Calu3 (cell line): ENCODE measurements at regions not wholly inside any gene's neighbourhood (a gene's known extent, or its start where the extent isn't known, plus 50 kb on each side); places are given as distances from the start of the nearest gene placed in this dataset.

Experiments used
- BruUV-seq: library from RNA; stranded (reverse); fragments of 400-500 nt; replicated peaks from 2 replicates; lab custom pipeline; 2021; lab: Mats Ljungman, UMichigan
- CTCF ChIA-PET: fragments of 300-600 bp; sonication (Branson Sonifier 250); formaldehyde crosslinking; loops from one replicate; lab custom pipeline; 2022; ENCODE audit warnings: antibody characterized with exemption; lab: Charles Lee
- DNase-seq: peaks from one replicate; pipeline ENCODE4 v3.0.0; 2022
- H3K27ac Mint-ChIP-seq: one replicate; pipeline ENCODE4 v1.8.0; 2022; ENCODE audit warnings: mixed read lengths; ENCODE audit not compliant: unreplicated experiment
- H3K27me3 Mint-ChIP-seq: one replicate; pipeline ENCODE4 v1.8.0; 2022; ENCODE audit warnings: mixed read lengths; ENCODE audit not compliant: unreplicated experiment
- H3K36me3 Mint-ChIP-seq: one replicate; pipeline ENCODE4 v1.8.0; 2022; ENCODE audit warnings: mild to moderate bottlenecking, moderate library complexity, mixed read lengths; ENCODE audit not compliant: insufficient read depth, unreplicated experiment
- H3K4me1 Mint-ChIP-seq: one replicate; pipeline ENCODE4 v1.8.0; 2022; ENCODE audit warnings: mild to moderate bottlenecking, low read depth, mixed read lengths; ENCODE audit not compliant: unreplicated experiment
- H3K4me3 Mint-ChIP-seq: one replicate; pipeline ENCODE4 v1.8.0; 2022; ENCODE audit warnings: mild to moderate bottlenecking, low read depth, moderate library complexity, mixed read lengths; ENCODE audit not compliant: unreplicated experiment
- H3K9me3 Mint-ChIP-seq: one replicate; pipeline ENCODE4 v1.8.0; 2022; ENCODE audit warnings: low read depth, mixed read lengths; ENCODE audit not compliant: unreplicated experiment
- CTCF ChIP-seq: fragments of 200-600 bp; IDR thresholded peaks from one replicate; pipeline ENCODE4 v1.8.0; 2022; ENCODE audit warnings: antibody characterized with exemption; ENCODE audit not compliant: unreplicated experiment
- intact Hi-C: fragments of 100-400 bp; cut with micrococcal nuclease; formaldehyde crosslinking; loops from one replicate; pipeline ENCODE4 v1.10.0; 2022; ENCODE audit not compliant: unreplicated experiment

DNA sequence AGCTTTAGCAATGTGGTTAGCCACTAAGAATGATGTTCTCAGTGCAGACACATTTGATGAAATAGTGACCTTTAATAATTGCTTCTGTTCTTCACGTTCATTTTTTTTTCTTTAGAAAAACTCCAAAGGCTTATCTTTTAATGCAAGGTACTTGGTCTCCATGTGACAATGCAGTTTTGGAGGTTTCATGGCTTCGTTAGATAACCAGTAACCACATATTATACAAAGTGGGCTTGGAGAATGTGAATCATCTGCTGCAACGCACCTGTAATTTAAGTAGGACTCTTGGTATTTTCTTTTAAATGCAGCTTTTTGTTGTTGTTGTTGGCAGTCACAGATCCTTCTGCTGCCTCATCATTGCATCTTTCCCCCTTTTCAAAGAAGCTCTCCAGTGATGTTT, 1606.3 kb downstream of the SUCLG1 start:
- no peak overlapping the region for H3K4me3 Mint-ChIP-seq
- no peak overlapping the region for H3K27ac Mint-ChIP-seq
- H3K27me3 Mint-ChIP-seq = no peaks in the 10 kb centered on the region
- H3K36me3 Mint-ChIP-seq = no peaks in the 10 kb centered on the region
- no peak for DNase-seq
- intact Hi-C loops = no loop called here
- TF ChIP-seq CTCF = no peak
- no peaks in the 10 kb centered on the region for H3K4me1 Mint-ChIP-seq
- peaks cover 5% of the 10 kb centered on the region for H3K9me3 Mint-ChIP-seq
- CTCF ChIA-PET = no interaction called here
- BruUV-seq = no TSS peak

DNA sequence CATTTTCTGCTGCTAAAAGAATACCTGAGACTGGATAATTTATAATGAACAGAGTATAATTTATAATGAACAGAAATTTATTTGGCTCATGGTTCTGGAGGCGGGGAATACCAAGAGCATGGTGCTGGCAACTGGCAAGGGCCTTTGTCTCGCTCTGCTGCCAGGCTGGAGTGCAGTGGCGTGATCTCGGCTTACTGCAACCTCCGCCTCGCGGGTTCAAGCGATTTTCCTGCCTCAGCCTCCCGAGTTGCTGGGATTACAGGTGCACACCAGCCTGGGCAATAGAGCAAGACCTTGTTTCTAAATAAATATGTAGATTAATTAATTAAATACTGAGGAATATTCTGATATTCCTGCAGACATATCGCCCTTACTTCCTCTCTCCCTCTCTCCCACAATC, 1610.8 kb downstream of the SUCLG1 start:
- no peak overlapping the region for H3K4me3 Mint-ChIP-seq
- CTCF ChIA-PET = no interaction called here
- no peaks in the 10 kb centered on the region for H3K4me1 Mint-ChIP-seq
- TF ChIP-seq CTCF = no peak
- H3K27ac Mint-ChIP-seq = no peak overlapping the region
- intact Hi-C loops = no loop called here
- BruUV-seq = no TSS peak
- H3K36me3 Mint-ChIP-seq = no peaks in the 10 kb centered on the region
- DNase-seq = no peak
- H3K27me3 Mint-ChIP-seq = no peaks in the 10 kb centered on the region
- H3K9me3 Mint-ChIP-seq = peaks cover 12% of the 10 kb centered on the region

DNA sequence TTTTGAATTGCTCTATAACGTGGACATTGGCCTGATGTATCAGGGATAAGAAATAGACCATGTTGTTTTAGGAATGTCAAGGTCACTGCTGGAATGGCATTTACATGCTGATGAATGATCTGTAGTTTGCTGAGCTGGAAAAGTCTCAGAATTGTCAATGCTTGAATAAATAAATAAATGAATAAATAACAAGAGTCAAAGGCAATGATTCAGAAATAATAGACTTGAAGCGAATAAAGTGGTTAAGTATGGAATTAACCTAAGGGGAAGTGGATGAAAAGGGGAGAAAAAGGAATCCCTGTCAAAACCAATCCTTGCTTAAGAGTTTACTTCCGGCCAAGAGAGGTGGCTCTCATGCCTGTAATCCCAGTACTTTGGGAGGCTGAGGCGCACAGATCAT, 1620.0 kb downstream of the SUCLG1 start:
- Mint-ChIP-seq H3K27me3 (no peaks in the 10 kb centered on the region), H3K4me1 (no peaks in the 10 kb centered on the region), H3K9me3 (peaks cover 12% of the 10 kb centered on the region), H3K4me3 (no peak overlapping the region), H3K36me3 (no peaks in the 10 kb centered on the region), H3K27ac (no peak overlapping the region)
- CTCF ChIA-PET = no interaction called here
- intact Hi-C loops = no loop called here
- no peak for DNase-seq
- TF ChIP-seq CTCF = no peak
- no TSS peak for BruUV-seq

- H3K36me3 Mint-ChIP-seq = no peaks in the 10 kb centered on the region
- no peak for TF ChIP-seq CTCF
- DNase-seq = no peak
- intact Hi-C loops = no loop called here
- H3K4me3 Mint-ChIP-seq = no peak overlapping the region
- no peak overlapping the region for H3K27ac Mint-ChIP-seq
- no peaks in the 10 kb centered on the region for H3K4me1 Mint-ChIP-seq
- peaks cover 8% of the 10 kb centered on the region for H3K9me3 Mint-ChIP-seq
- CTCF ChIA-PET = interaction anchor here (0.5 kb wide), 1 partner anchor 17 kb away, joined by 3 read pairs; no protein-coding TSS in a partner anchor
- BruUV-seq = no TSS peak
- no peaks in the 10 kb centered on the region for H3K27me3 Mint-ChIP-seq
Measured at GRCh38 chr2:82837588-82838304, 1621.3 kb downstream of the SUCLG1 start.
